ENCODE measurements at regions not wholly inside any gene's neighbourhood (a gene's known extent, or its start where the extent isn't known, plus 50 kb on each side); places are given as distances from the start of the nearest gene placed in this dataset.

GRCh38 chr14:58760121-58760520 is 122.4 kb downstream of the DACT1 start:
- TF ChIP-seq CTCF (IDR thresholded peaks at IDR 0.05; ENCODE audit: extremely low read depth, insufficient read depth, missing control alignments) = no peak
- in situ Hi-C loops (cut with MboI; ENCODE audit: low pct_unique_long_range_greater_than_20kb, low sequenced_read_pairs, unreplicated experiment) = no loop called here
- no peak for DNase-seq (ENCODE audit: low spot score)

DNA sequence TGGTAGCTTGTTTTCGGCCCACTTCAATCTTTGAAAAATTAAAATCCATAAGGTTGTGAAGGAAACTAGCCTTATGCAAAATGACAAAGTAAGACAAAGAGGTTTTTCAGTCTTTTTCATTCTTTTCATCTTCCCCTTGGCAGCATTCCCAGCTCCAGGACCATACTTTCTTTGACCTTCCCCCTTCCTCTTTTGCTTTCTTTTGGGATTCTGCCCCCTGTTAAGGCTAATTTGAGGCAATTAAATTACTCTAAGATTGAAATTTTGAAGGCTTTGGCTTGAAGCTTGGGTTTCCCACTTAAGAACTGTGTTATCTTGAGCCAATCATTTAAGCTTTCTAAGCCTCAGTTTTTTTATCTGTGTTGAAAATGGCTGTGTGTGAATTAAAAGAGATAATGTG is 124.9 kb downstream of the DACT1 start:
- TF ChIP-seq CTCF (IDR thresholded peaks at IDR 0.05; ENCODE audit: extremely low read depth, insufficient read depth, missing control alignments) = no peak
- no peak for DNase-seq (ENCODE audit: low spot score)
- in situ Hi-C loops (cut with MboI; ENCODE audit: low pct_unique_long_range_greater_than_20kb, low sequenced_read_pairs, unreplicated experiment) = no loop called here

- in situ Hi-C loops (cut with MboI; ENCODE audit: low pct_unique_long_range_greater_than_20kb, low sequenced_read_pairs, unreplicated experiment) = no loop called here
- TF ChIP-seq CTCF (IDR thresholded peaks at IDR 0.05; ENCODE audit: extremely low read depth, insufficient read depth, missing control alignments) = no peak
- no peak for DNase-seq (ENCODE audit: low spot score)
Observed at GRCh38 chr14:58763210-58763609, 125.4 kb downstream of the DACT1 start.

GRCh38 chr14:58765418-58765831 is 127.7 kb downstream of the DACT1 start:
- DNase-seq (ENCODE audit: low spot score) = no peak
- TF ChIP-seq CTCF (IDR thresholded peaks at IDR 0.05; ENCODE audit: extremely low read depth, insufficient read depth, missing control alignments) = no peak
- in situ Hi-C loops (cut with MboI; ENCODE audit: low pct_unique_long_range_greater_than_20kb, low sequenced_read_pairs, unreplicated experiment) = no loop called here

DNA sequence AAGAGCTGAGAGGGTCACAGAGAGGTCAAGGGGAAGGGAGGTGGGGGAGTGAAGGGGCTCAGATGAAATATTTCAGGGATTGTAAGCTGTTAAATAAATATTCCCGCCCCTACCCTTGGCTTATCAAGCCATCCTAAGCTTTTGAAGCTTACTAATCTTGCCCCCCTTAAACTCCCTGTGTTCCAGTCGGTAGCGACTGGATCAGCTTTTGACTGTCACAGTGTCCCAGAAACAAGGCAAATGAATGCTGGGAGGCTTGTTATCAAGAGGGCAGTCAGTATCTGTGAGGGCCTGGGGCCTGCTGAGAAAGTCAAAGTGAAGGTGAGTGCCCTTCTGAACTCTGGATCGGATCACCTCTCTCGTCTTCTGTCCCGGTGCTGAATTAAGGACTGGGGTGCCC is 128.1 kb downstream of the DACT1 start:
- TF ChIP-seq CTCF (IDR thresholded peaks at IDR 0.05; ENCODE audit: extremely low read depth, insufficient read depth, missing control alignments) = no peak
- in situ Hi-C loops (cut with MboI; ENCODE audit: low pct_unique_long_range_greater_than_20kb, low sequenced_read_pairs, unreplicated experiment) = no loop called here
- DNase-seq (ENCODE audit: low spot score) = no peak

DNA sequence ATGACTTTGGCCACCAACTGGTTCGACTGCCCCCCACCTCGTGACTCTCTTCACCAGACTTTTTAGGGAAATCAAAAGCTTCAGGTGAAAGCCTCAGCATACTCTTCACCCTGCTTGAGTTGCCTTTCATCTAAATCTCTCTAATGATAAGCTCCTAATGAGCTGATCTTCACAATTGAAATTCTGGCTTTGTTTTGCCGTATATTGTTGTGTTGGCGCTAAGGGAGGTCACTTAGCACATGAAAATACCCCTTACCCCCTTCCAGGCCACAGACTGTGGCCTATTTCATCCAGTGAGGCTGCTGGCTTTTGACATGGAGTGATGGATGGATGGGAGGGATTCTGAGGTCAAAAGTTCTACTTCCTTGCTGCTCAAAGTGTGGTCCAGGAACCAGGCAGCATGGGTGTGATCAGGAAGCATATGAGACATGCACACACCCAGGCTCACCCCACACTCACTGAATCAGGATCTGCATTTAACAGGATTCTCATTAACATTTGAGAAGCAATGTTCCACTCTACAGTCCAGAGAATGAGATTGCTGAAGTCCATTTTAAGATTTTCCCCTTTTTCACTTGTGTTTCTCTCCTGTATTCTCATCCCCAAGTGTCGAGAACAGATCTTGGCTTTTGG is 131.4 kb downstream of the DACT1 start:
- in situ Hi-C loops (cut with MboI; ENCODE audit: low pct_unique_long_range_greater_than_20kb, low sequenced_read_pairs, unreplicated experiment) = no loop called here
- TF ChIP-seq CTCF (IDR thresholded peaks at IDR 0.05; ENCODE audit: extremely low read depth, insufficient read depth, missing control alignments) = no peak
- DNase-seq (ENCODE audit: low spot score) = no peak

- in situ Hi-C loops (cut with MboI; ENCODE audit: low pct_unique_long_range_greater_than_20kb, low sequenced_read_pairs, unreplicated experiment) = no loop called here
- TF ChIP-seq CTCF (IDR thresholded peaks at IDR 0.05; ENCODE audit: extremely low read depth, insufficient read depth, missing control alignments) = no peak
Observed at GRCh38 chr14:58769771-58770170, 132.0 kb downstream of the DACT1 start.

More at GRCh38 chr14:58769771-58770170, 132.0 kb downstream of the DACT1 start:
- DNase-seq (ENCODE audit: low spot score) = no peak

Measured in GM13977 (cell line).